T-helper 2 cell treated with Interferon-gamma antibody and Interleukin-4, amounts not matched to agents 100 ng/mL and 5 ng/mL, for 36 hours (primary cell): ENCODE measurements at regions not wholly inside any gene's neighbourhood (a gene's known extent, or its start where the extent isn't known, plus 50 kb on each side); places are given as distances from the start of the nearest gene placed in this dataset.
"Not testable (repeated sequence)": the region's sequence is repeated elsewhere in the genome, so short reads cannot be mapped to it uniquely, and the experiment has no call there.

ENCODE experiments used
- intact Hi-C: fragments of 100-400 bp; cut with micrococcal nuclease; formaldehyde crosslinking; loops from one replicate; pipeline ENCODE4 v1.15.1; 2023

- intact Hi-C loops, result no loop called here
Measured at GRCh38 chr5:162209005-162209605, 141.5 kb downstream of the GABRG2 start.

DNA sequence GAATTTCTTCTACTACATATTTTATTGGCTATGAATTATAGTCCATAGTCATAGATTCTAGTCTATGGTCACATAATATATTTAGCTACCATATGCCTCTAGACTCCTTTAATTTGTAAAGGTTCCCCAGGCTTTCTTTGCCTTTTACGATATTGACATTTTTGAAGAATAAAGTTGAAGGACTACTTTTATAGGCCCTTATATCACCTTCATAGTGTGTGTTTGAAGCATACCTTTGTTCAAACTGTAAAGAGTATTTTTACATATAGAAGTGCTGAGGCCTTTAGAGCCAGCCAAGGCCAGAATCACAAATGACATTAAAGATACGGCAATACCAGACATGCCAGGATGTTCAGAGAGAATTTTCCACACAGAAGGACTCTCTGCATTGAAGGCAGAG is 147.0 kb downstream of the GABRG2 start:
- intact Hi-C loops, result no loop called here

DNA sequence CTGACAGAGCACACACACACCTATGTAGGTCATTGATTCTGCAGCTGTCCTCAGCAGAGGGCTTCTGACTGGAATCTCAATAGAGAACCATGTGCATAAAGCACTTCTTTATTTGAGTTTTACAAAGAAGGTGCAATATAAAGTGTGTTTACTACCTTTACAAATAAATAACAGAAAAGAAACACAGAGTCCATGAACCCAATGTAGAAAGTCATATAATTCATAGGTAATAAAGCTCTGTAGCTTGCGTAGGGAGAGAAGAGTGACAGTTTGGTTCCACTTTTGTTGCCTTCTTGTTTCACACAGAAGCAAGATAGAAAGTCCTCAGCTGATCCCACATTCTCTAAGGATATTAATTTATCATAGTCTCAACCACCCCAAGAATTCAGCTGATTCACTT is 149.5 kb downstream of the GABRG2 start:
- intact Hi-C loops, result no loop called here

GRCh38 chr5:162221910-162222309 is 154.3 kb downstream of the GABRG2 start:
- intact Hi-C loops, result no loop called here

DNA sequence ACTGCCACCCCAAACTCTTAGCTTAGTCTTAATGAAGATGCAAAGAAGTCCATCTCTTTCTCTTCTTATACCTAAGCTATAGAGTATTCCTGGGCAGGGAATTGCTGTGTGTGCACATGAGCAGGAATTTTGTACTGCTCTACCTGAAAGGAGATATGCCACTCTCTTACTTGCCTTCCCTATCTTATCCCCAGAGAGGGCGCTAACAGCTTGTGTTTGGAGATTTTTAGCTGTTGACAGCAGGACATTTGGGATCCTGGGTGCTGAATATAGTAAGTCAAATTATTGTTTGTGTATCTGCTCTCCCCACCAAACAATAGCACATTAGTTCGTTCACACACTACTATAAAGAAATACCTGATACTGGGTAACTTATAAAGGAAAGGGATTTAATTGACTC is 159.5 kb downstream of the GABRG2 start:
- intact Hi-C loops, result no loop called here

DNA sequence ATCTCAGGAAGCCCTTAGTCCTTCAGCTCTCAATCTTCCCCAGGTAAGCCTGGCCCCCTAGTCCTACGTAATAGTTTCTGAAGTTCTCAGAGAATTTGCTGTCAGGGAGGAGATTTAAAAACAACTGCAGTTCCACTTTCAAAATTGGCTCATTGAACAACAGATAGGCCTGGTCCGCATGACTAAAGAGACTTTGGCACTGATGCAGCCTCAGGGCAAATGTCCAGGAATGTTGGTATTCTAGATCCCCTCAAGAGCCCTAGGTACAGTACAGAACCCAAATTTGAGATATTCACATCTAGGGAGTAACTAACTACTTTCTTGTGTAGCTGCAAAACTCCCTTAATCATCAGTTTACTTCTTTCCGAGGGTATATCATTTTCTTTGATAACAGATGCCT is 162.8 kb downstream of the GABRG2 start:
- intact Hi-C loops, result no loop called here

- intact Hi-C loops, result no loop called here
Measured at GRCh38 chr5:162231522-162231921, 163.9 kb downstream of the GABRG2 start.

GRCh38 chr5:162240734-162241133 is 173.2 kb downstream of the GABRG2 start:
- intact Hi-C loops, result no loop called here

- intact Hi-C loops, result no loop called here
Measured at GRCh38 chr5:162242416-162242815, 174.8 kb downstream of the GABRG2 start.

GRCh38 chr5:162243651-162244050 is 176.1 kb downstream of the GABRG2 start:
- intact Hi-C loops, result no loop called here

GRCh38 chr5:162248107-162248713 is 180.6 kb downstream of the GABRG2 start:
- intact Hi-C loops, result no loop called here

GRCh38 chr5:162256711-162257110 is 189.1 kb downstream of the GABRG2 start:
- intact Hi-C loops, result no loop called here

GRCh38 chr5:162268694-162269481 is 201.3 kb downstream of the GABRG2 start:
- intact Hi-C loops, result no loop called here

- intact Hi-C loops, result no loop called here
Measured at GRCh38 chr5:162272417-162272816, 204.8 kb downstream of the GABRG2 start.

GRCh38 chr5:162274679-162275078 is 207.1 kb downstream of the GABRG2 start:
- intact Hi-C loops, result no loop called here

- intact Hi-C loops, result not testable (repeated sequence)
Measured at GRCh38 chr5:162275387-162275786, 207.8 kb downstream of the GABRG2 start.

GRCh38 chr5:162282191-162282590 is 214.6 kb downstream of the GABRG2 start:
- intact Hi-C loops, result no loop called here

DNA sequence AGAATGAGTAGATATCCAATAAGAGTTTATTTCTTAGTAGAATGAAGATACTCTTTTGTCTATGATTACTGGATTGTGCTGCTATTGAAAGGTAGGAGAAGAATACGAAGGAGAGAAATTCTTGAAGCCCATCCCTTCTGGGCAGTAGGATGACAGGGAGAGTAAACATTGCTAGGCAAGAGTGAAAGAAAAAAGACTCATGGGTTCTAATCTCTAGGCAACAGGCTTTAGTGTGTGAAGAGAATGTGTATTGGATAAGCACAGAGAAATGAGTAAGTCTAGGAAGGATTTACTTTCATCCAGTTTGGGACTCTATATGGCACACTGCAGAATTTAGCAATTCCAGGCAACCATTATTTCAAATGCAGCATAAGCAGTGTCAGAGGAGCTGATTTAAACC is 216.0 kb downstream of the GABRG2 start:
- intact Hi-C loops, result no loop called here

DNA sequence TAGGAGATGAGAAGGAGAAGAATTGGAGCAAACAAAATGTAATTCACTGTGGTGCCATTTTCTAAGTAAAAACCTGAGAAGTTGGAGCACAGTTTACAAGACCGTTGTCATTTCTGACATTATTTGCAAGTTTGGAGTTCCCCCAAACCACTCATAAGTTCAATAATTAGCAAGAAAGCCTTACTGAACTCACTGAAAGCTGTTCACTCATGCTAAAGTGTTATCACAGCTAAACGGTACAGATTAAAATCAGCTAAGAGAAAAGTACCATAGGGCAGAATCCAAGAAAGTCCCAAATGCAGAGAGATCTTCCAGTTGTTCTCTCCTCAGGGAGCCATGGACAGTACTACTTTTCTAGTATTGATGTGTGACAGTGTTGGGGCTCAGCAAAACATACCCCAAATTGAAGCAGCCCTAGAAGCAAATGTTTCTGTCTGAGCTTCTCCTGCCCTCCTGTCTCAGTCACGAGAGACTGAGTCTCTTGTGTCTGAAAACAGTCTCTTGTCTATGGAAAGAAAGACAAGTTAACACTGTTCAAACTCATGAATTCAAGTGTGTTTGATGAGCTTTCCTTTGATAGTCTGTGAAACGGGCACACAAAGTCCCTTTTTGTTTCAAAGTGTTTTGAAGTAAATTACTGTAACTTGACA is 221.2 kb downstream of the GABRG2 start:
- intact Hi-C loops, result no loop called here

GRCh38 chr5:162289489-162289888 is 221.9 kb downstream of the GABRG2 start:
- intact Hi-C loops, result no loop called here

GRCh38 chr5:162299793-162300192 is 232.2 kb downstream of the GABRG2 start:
- intact Hi-C loops, result no loop called here

GRCh38 chr5:162301356-162301755 is 233.8 kb downstream of the GABRG2 start:
- intact Hi-C loops, result no loop called here
